Cardiac fibroblast (primary cell): ENCODE measurements at regions not wholly inside any gene's neighbourhood (a gene's known extent, or its start where the extent isn't known, plus 50 kb on each side); places are given as distances from the start of the nearest gene placed in this dataset.
A peak's percentile ranks its signal among the peaks of the same experiment; 100 is the strongest.

Source experiments
- DNase-seq, 2 donors: peaks; one replicate each; pipeline versions ENCODE4 v3.0.0 to v3.0.0-alpha.2; 2010; ENCODE audit warnings: low read depth in 2 of 2
- H3K4me3 ChIP-seq, 2 donors: replicated peaks in 1 of 2; 1 replicate in 1 of 2; 2 replicates in 1 of 2; pipeline ENCODE4 v1.5.1; 2011; ENCODE audit warnings: low read depth in 2 of 2, low read length in 2 of 2, mild to moderate bottlenecking in 2 of 2, moderate library complexity in 1 of 2
- TF ChIP-seq, protein P1 (sequence below): IDR thresholded peaks from one replicate; pipeline ENCODE4 v1.5.1; 2011; ENCODE audit warnings: low read depth, mild to moderate bottlenecking, low read length, inconsistent platforms

DNA sequence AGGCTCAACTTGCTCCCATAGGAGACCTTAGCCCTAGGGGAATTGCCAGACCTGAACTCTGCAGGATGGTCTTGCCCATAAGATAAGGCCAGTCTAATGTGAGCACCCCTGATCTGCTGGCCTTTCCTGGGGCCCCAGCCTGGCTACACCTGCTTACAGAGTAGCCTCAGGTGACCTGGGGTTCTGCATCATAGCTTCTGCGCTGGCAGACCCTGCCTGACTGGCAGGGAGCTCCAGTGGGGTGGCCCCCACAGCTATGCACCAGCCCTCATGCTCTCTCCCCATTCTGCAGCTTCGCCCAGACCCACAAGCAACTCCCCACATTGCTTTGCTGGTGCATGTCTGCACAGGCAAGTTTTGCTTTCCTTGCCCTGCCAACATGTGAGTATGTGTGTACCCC lies 371.3 kb upstream of the CLEC14A start:
- no peak for DNase-seq
- no peak overlapping the region for H3K4me3 ChIP-seq
- TF ChIP-seq, protein P1, sequence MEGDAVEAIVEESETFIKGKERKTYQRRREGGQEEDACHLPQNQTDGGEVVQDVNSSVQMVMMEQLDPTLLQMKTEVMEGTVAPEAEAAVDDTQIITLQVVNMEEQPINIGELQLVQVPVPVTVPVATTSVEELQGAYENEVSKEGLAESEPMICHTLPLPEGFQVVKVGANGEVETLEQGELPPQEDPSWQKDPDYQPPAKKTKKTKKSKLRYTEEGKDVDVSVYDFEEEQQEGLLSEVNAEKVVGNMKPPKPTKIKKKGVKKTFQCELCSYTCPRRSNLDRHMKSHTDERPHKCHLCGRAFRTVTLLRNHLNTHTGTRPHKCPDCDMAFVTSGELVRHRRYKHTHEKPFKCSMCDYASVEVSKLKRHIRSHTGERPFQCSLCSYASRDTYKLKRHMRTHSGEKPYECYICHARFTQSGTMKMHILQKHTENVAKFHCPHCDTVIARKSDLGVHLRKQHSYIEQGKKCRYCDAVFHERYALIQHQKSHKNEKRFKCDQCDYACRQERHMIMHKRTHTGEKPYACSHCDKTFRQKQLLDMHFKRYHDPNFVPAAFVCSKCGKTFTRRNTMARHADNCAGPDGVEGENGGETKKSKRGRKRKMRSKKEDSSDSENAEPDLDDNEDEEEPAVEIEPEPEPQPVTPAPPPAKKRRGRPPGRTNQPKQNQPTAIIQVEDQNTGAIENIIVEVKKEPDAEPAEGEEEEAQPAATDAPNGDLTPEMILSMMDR = no peak

DNA sequence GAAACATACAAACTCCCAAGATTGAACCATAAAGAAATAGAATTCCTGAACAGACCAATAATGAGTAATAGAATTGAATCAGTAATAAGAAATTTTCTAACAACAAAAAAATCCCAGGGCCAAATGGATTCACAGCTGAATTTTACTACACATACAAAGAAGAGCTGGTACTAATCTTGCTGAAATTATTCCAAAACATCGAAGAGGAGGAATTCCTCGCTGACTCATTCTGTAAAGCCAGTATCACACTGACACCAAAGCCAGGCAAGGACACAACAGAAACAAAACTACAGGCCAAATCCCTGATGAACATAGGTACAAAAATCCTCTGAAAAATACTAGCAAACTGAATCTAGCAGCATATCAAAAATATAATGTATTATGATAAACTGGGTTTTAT lies 367.8 kb upstream of the CLEC14A start:
- TF ChIP-seq, protein P1 = no peak
- no peak for DNase-seq
- H3K4me3 ChIP-seq = no peak overlapping the region

DNA sequence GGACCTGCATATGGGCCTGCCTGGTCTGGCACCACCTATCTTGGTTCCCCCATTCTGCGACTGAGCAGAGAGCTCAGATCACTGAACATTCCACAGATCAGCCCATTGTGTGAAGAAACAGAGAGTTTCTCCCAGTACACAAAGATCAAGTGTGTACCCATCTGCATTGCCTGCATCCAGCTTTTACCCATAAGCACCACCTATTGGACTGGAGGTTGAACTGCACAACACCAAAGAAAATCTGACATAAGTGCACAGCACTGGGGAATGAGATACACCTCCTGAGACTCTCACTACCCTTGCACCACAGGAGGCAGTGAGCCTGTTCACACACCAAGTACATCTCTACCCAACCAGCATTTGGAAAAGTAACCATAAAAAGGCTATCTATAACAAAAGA lies 362.6 kb upstream of the CLEC14A start:
- TF ChIP-seq, protein P1 = no peak
- no peak overlapping the region for H3K4me3 ChIP-seq
- DNase-seq = no peak

DNA sequence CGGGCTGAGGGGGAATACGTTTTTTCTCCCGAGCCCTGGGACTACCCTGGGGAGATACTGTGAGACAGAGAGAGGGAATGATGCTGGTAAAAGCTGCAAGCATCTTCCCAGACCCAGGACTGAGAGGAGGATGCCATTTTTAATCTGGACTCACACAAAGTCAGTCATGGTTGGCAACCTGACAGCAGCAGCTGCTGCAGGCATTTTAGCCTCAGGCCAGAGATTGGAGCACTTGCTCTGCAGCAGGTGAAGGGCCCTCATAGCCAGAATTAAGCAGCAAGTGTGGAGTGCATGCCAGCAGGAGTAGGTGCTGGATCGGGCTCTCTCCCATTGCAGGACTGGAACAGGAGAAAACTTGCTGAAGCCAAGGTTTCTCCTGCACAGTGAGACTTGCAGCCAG lies 361.1 kb upstream of the CLEC14A start:
- DNase-seq = peak in 1 of 2 donors; percentile 1
- TF ChIP-seq, protein P1 = no peak
- no peak overlapping the region for H3K4me3 ChIP-seq

GRCh38 chr14:38611928-38612327 lies 356.0 kb upstream of the CLEC14A start:
- no peak overlapping the region for H3K4me3 ChIP-seq
- no peak for DNase-seq
- TF ChIP-seq, protein P1 = no peak

DNA sequence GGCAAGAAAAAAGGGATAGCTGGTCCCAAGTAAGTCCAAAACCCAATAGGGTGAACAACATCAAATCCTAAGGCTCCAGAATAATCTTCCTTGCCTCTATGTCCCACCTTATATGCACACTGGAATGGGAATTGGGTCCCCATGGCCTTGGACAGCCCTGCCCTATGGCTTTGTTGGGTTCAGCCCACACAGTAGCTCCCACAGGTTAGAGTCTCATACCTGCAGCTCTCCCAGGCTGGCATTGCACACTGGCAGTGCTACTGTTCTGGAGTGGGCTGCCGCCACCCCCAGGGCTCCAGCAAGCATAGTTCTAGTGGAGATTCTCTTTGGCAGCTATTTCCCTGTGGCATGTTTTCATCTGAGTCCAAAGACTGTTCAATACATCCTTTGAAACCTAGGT lies 352.4 kb upstream of the CLEC14A start:
- TF ChIP-seq, protein P1 = no peak
- H3K4me3 ChIP-seq = no peak overlapping the region
- no peak for DNase-seq
